ENCODE measurements at regions not wholly inside any gene's neighbourhood (a gene's known extent, or its start where the extent isn't known, plus 50 kb on each side); places are given as distances from the start of the nearest gene placed in this dataset.
A peak's percentile ranks its signal among the peaks of the same experiment; 100 is the strongest.
"Not testable (repeated sequence)": the region's sequence is repeated elsewhere in the genome, so short reads cannot be mapped to it uniquely, and the experiment has no call there.

DNA sequence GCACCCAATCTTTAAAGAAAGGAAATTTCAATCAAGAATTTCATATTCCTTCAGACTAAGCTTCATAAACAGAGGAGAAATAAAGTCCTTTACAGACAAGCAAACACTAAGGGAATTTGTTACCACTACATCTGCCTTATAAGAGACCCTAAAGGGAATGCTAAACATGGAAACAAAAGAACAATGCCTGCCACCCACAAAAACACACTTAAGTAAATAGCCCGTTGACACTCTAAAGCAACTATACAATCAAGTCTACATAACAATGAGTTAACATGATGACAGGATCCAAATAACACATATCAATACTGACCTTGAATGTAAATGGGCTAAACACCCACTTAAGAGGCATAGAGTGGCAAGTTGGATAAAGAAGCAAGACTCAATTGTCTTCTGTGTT is 1056.9 kb upstream of the ATXN8OS start:
- DNase-seq = no peak

DNA sequence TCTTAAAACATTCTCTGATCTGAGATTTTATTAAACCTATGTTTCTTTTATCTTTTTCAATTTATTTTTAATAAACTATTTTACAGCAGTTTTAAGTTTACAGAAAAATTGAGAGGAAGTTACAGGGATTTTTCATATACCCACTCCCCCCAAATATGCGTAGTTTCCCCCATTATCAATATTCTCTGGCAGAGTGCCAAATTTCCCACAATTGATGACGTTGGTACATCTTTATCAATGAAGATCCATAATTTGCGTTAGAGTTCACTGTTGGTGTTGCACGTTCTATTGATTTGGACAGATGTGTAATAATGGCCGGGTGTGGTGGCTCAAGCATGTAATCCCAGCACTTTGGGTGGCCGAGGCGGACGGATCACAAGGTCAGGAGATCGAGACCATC is 1063.0 kb upstream of the ATXN8OS start:
- DNase-seq = no peak

DNA sequence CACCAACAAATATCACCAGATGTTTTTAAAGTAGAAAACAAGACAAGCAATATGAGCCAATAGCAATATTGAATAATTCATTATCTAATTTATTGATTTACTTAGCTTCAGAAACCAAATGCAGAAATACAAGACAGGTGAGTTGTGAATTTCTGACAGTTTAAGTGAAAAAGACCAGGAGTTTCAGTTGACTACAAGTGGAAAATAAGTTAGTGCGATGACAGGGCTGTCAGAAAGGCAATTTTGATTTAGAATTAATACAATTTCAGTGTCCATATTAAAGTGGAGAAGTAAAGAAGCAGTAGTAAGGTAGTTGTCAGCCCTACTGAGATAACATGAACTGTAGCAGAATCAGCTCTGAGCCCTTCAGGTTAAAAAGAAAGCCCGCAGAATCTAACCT is 1066.7 kb upstream of the ATXN8OS start:
- DNase-seq = no peak

DNA sequence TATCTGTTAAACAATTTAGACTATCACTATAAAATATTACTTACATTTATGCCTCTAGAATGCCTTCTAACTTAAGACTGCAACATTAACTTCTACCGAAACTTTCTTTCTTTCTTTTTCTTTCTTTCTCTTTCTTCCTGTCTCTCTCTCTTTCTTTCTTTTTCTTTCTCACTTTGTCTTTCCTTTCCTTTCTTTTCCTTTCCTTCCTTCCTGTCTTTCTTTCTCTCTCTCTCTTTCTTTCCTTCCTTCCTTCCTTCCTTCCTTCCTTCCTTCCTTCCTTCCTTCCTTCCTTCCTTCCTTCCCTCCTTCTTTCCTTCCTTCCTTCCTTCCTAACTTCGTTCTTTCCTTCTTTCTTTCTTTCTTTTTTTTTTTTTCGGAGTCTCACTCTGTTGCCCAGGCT is 1071.9 kb upstream of the ATXN8OS start:
- DNase-seq = no peak

DNA sequence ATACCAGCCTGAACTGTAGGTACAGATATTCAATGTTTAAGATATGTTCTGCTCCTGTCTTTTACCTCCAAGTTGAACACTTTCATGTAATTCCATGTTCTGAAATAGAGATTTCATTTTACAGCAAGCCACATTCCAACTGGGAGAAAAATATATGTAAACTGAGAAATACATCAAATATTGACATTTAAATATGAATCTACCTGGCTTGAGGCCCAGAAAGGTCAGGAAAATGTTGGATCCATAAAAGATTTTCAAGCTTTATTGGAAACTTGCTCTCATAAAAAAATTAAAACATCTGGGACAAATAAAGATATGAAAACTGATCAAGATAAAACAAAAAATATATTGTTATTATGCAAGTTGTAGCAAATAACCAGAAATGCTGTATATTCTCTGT is 1078.7 kb upstream of the ATXN8OS start:
- no peak for DNase-seq

DNA sequence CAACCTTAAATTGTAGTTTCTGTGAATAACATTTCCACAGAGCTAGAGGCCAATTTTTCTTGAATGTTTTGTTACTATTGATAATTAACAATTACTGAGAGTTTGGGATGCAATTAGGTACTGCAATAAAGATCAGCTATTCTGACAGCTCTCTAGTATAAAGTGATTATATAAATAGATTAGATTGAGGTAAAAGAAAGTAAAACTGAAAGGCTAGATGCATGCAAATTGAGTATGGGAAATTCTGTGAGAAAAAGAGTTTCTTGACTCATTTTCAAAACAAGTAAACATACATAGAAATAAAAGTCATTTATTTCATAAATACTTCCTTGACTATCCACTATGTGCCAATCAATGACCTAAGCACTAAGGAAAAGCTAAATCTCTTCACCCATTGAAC is 1087.5 kb upstream of the ATXN8OS start:
- no peak for DNase-seq

DNA sequence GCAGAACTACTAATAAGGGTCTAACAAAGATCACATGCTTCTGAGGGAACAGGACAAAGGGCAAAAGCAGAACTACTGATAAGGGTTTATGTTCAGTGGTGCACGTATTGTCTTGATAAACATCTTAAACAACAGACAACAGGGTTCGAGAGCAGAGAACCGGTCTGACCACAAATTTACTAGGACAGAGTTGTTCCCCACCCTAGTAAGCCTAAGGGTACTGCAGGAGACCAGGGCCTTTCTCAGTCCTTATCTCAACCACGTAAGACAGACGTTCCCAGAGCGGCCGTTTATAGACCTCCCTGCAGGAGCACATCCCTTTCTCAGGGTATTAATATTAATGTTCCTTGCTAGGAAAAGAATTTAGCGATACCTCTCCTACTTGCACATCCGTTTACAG is 1089.5 kb upstream of the ATXN8OS start:
- DNase-seq = not testable (repeated sequence)

DNA sequence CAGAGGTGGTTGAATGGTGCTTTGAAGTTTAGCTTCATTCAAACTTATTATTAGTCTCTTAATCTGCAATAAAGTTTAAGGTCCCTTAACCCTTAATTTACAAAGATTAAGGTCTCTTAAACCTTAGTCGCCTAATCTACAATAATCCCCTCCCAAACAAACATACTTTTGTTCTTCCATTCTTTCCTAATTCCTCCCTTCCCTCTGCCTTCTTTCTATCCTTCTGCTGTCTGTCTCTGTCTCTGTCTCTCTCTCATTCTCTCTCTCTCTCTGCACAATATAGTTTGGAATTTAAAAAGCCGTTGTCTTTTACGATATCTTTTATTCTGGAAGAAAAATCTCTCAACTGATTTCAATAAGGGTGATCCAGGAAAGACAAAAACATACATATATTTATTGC is 1096.8 kb upstream of the ATXN8OS start:
- DNase-seq = no peak

DNA sequence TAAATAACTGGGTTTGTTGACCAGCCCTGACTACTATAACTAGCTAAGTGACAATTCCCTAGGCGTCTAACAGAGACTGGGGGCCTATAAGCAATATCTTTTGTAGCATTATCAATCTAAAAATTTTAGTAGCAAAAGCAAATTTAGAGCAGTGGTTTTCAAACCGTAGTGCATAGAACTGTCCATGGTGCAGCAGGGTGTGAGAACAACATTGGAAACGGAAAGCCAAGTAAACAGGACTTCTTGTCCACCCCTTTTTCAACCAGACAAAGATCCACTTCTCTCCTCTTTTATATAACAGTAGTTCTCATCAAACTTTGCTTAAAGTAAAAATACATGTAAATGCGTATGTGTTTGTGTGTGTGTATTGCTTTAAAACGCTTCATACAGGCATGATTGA is 1099.1 kb upstream of the ATXN8OS start:
- DNase-seq = no peak

DNA sequence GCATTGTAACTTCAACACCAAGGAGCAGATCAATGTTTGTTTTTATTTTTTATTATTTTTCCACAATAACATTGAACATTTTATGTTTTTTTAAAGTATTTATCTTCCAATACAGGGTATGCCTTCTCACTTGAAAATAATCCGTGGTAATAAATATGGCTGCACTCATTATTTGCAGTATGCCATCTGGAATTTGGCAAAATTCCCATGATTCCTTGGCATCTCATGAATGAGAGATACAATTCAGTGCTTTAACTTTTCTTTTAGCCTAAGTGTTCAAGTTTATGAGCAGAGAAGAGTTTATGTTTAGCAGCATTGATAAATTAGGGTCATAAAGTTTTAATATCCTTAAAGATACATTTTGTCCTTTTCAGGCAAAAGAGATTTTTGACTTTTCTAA is 1109.6 kb upstream of the ATXN8OS start:
- no peak for DNase-seq

DNA sequence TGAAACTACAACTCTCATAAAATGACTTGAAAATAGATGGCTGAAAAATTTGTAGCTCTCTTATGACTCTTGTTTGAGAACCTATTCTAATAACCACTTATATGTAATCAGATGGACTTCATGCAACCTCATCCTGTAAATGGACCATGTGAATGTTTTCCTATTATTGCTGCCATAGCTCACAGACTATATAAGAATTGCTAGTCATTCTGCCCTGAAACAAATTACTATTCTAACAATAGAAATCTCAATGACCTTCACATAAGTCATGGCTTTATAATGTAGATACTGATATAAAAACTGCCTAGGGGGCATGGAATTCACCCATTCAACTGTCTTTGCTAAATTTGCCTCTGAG is 1111.0 kb upstream of the ATXN8OS start:
- DNase-seq = no peak

DNA sequence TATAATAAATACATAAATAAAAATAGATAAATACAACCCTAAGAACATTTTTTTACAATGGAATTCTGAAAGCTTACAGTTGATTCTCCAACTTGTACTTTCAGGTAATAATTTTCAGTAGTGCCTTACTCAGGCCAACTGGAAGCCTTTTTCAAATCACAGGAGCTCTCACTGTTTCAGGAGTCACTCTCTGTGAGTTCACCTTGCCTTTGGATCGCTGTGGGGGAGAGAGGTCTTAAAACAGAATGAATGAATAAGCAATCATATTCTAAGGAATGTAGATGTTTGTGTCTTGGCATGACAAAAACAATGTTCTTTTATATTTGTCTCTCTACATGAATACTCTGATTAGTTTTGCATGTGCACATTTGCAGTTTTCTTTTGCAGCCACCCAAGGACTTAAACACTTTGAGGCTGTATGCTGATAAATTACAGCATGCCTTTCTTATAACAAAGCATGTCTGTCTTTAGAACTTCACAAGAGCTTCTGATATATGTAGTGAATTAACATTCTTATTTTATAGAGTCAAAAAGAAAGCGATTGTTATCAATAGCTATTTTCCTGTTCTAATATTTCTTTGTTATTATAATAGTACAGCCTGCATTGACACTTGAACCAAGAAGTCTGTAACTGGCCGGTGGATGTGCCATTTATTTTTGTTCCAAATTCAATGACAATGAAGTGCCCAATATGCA is 1111.5 kb upstream of the ATXN8OS start:
- DNase-seq = no peak

DNA sequence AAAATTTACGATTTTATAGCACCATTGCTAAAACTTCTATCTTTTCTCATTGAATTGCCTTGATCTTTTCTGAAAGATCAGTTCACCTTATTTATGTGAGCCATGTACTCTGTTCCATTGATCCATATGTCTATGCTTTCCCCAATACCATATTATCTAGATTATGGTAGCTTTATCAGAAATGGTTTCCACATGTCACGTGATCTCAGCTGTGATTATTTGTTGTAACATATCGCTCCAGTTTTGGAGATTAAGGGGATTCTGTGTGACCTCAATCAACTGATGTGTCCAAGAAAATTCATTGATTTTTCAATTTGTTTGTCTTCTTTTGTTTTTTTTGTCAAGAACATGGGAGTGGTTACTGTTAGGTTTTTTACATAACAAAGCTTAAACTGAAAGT is 1114.5 kb upstream of the ATXN8OS start:
- no peak for DNase-seq

DNA sequence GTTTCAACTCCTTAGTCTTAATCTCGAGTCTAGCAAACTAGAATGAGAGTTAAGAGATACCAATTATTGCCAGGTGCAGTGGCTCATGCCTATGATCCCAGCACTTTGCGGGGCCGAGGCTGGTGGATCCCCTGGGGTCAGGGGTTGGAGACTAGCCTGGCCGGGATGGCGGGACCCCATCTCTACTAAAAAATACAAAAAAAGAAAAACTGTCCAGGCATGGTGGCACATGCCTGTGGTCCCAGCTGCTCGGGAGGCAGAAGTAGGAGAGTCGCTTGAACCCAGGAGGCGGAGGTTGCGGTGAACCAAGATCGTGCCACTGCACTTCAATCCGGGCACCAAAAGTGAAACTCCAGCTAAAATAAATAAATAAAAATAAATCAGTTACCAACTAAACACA is 1119.5 kb upstream of the ATXN8OS start:
- no peak for DNase-seq

DNA sequence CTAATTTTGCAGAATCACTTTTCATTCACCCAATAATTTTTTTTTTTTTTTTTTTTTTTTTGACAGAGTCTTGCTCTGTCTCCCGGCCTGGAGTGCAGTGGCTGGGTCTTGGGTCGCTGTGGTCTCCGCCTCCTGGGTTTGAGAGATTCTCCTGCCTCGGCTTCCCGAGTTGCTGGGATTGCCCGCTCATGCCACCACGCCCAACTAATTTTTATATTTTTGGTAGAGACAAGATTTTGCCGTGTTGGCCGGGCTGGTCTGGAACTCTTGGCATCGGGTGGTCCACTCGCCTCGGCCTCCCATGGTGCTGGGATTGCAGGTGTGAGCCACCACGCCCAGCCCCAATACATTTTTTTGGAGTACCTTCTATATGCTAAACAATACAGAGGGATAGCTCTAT is 1120.0 kb upstream of the ATXN8OS start:
- DNase-seq = no peak

DNA sequence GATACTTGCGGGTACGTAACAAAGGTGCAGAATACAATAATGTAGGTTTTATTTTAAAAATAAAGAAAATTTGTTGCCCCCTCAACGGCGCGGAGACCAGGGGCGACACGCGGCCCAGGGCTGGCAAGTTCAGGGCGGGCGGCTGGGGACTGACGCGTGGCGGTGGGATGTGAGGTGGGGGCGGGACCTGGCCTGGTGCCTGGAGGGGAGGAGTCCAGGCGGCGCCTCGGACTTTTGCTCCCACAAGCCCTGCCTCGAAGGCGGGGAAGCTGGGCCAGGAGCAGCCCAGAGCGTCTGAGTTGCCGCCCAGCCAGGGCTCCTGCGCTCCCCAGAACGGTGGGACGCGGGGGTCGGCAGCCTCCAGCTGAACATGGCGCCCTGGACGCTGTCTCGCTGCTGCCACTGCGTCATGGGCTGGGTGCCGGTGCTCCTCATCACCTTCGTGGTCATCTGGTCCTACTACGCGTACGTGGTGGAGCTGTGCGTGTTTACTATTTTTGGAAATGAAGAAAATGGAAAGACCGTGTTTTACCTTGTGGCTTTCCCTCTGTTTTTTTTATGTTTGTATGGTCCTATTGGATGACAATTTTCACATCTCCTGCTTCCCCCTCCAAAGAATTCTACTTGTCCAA is 1122.8 kb upstream of the ATXN8OS start:
- no peak for DNase-seq

DNA sequence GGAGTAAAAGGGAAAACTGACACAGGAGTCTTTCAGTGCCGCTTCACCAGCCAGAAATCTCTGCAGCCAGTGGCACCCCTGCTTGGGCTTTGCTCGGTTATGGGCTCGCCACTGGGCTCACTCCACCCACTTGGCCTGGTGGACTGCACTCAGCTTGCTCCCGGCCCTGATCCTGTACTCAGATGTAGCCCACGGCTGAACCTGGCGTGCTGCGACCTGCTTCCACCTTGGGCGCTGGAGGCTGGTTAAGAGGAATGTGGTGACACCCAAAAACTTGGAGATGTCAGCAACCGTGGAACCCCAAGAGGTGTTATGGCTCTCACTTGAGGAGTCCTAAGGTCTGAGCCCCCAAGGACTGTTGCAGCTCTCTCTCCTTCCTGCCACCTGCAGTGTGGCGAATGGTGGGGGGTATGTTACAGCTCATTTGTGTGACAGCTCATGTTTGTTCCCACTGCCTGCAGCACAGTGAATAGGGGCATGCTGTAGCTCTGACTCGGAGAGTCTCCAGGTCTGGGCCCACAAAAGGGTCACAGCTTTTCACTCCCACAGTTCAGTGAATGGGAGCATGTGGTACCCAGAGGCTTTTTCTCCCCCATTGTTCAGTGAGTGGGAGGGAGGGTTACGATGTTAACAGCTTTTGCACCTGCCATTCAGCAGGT is 1124.5 kb upstream of the ATXN8OS start:
- no peak for DNase-seq

DNA sequence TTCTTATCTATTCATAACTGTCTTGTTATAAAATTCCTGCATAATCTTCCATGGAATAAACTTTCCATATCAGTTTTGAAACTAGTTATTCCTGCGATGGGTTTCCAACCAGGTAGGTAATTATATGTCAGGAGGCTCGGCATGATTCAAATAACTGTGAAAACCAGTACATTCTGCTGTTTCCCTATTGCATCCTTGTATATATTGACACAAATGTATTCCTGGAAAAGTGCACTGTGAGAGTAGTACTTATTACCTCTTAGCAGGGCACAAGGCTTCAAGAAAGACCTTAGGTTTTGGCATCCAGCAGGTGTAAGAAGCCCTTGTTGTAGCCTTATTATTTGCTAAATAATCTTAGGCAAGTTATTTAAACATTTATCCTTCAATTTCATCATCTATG is 1131.3 kb upstream of the ATXN8OS start:
- no peak for DNase-seq

DNA sequence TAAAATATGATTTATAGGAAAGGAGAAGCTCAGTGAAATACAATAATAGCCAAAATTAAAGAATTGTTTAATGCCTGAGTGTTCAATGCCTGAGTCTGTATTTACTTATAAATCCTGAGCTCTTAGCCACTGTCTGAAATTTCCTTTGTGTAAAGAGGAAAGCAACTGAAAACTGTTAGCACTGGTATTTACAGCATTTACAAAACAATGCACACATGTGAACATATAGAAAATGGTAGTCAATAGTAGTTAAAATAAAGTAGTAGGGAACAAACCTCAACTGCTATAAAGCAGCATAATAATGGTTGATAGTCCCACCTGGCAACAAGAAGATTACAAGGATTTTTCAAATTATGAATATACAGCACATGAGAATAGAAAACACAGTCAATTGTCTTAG is 1137.1 kb upstream of the ATXN8OS start:
- DNase-seq = peak; percentile 77 to 83

DNA sequence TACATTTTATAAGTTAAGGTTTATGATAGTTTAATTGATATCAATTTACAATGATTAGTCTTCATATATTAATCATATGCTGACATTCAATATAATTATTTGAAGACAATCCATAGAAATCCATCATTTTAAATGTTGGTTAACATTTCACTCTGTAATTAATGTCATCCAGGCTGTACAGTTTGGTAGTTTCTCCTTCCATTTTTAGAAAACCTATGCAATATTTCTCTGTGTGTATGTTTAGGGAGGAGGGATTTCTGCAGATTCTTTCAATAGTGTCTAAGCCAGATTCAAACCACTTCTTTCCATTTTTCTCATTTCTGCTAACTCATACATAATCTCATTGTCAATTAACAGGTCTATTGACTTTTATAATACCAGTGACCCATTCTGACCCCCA is 1159.0 kb upstream of the ATXN8OS start:
- DNase-seq = no peak

DNA sequence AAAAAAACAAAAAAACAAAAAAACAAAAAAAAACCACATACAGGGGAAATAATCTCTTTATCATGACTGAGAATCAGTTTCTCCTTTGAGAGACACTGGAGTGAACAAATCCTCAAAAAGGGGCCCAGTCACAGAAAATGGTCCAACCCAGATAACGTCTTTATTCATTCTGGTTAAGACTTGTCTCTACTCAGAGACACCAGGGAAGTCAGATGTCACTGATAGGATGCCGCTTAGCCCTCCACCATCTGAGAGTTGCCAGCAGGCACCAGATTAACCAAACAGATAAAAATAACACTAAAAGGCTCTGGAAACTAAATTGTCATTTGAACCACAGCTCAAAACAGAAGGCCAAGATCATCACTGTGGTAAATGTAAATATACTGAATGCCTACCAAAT is 1163.4 kb upstream of the ATXN8OS start:
- no peak for DNase-seq

DNA sequence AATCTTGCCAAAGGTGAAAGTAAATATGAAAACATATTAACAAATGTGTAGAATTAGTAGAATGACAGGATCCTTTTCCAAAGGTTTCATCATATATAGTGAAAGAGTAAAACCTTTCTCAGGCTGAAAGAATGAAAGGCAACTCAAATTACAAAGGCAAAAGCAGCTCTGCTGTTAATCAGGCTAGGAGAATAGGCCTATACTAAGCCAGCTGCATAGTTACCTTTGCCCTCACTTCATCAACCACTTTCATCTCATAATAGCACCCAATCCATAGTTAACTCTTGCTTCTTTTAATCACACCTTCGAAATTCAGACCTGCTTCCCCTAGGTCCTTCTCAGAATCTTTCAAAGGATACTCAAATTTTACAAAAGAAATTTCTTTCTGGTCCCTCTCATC is 1167.6 kb upstream of the ATXN8OS start:
- no peak for DNase-seq

DNA sequence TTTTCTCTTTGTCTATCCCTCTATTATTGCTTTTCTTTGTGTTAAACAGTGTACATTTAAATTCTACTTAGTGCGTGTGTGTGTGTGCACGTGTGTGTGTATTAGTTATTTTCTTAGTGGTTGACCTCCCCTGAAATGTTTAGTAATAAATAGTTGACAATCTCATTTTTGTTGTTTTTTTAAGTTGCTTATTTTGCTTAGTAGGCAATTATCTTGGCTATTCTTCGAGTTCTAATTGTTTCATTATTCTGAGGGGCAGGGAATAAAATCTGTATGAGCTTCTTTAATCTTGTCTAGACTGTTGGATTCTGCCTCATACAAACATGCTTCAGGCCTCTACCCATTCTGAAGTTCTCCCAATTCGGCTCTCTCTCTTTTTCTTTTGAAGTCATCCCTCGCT is 1169.0 kb upstream of the ATXN8OS start:
- DNase-seq = no peak

DNA sequence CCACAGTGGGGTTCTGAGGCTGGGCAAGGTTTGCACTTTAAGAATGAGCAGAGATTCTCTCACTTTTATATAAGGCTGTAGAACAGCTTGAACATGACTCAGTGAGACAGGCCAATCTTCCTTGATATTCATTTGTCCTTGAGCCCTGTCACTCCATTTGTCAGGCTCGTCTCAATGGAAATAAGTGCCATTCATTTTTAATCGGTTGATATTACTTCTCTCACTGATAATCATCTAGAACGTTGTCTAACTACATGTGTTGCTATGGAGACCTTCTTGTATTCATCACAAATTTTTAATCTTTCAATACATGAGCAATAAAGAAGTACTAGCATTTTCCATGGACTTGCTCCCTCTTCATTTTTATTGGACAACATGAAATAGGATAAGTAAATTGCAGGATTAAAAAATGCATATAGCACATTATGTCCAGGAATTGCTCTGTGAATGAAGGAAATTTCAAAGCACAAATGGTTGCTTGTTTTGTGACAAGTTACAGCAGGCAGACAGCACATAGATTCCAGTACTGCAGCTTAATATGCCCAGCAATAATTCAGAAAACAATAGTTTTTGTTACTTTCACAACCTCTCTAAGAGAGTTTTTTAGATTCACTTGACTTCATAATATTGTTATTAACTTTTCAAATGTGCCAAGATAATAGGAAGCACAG is 1178.4 kb upstream of the ATXN8OS start:
- DNase-seq = no peak
